ENCODE measurements at regions not wholly inside any gene's neighbourhood (a gene's known extent, or its start where the extent isn't known, plus 50 kb on each side); places are given as distances from the start of the nearest gene placed in this dataset.

DNA sequence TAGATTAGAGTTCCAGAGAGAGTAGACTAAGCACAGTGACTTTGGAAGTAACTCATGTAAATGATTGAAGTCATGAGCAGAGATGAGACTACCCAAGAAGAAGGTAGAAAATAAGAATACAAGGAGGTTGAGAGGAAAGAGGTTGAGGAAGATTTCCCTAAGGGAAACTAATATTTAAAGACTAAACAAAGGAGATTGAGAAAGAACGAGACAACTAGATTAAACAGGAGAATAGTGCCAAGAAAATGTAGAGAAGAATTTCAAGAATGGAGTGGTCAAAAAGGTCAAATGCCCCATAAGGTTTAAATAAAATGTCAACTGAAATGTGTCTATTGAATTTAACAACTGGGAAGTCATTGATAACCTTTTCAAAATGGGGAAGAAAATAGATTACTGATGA, 59.0 kb downstream of the RPS29 start:
- no peak for DNase-seq

DNA sequence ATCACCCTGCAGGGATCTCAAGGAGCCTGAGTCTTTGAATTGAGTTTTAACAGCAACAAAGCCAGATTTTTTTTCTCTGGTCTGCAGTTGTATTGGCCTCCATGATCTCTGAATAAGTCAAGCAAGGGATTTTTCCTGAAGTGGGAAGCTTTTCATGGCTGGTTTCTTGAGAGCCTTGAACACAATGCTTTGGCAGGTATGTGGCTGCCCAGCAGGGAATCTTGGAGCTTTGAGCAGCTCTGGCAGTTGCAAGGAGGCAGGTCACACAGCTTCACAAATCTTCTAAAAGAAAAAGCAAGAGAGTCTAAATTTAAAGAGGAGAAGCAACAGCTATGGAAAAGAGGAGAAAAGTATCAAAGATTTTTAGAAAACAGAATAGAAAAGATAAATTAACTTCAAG, 60.1 kb downstream of the RPS29 start:
- DNase-seq = no peak

DNA sequence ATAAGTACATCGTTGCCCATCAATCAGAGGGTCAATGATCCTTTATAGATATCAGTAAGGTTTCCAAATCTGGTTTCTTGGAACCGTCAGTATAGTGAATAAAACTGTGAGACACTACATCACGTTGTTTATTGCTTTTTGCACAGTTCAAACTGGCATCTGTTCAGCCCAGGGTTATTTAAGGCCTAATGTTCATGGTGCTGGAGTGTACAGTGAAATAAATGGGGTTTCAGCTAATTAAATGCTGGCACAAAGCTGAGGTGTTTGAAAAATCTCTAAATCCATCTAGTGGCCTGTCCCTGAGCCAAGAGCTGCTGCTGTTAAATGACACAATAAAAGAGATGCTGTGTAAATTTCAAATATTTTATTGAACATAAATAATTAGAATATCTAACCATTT, 69.9 kb downstream of the RPS29 start:
- DNase-seq = no peak

DNA sequence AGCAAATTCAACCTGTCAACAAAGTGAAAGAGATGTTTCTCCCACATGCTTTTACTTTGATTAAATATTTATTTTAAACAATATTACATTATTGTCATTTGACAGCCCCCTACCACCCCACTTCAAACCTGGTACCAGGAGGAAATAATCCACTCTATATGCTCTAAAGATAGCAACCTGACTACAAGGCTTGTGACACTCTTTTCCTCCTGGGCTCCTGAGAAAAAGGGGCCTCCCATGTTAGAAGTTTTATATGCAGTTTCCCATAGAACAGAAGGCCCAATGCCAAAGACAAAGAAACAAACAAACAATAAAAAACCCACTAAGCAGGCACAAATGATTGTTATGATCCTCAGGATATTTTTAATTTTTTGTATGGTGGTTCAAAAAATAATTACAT, 73.6 kb downstream of the RPS29 start:
- no peak for DNase-seq

DNA sequence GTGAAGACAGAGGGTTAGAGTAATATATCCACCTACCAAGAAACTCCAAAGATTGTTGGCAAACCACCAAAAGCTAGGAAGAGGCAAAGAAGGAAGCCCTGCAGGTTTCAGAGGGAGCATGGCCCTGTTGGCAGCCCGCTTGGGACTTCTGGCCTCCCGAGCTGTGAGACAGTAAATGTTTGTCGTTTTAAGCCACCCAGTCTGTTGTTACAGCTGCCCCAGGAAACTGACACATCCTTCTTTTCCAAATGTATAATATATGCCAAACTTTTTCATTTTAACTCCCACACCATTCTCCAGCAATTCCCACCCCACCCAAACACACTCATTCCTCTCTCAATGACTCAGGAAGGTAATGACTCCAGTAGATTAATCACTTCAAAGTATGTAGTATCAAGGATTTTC, 74.0 kb downstream of the RPS29 start:
- DNase-seq = no peak

DNA sequence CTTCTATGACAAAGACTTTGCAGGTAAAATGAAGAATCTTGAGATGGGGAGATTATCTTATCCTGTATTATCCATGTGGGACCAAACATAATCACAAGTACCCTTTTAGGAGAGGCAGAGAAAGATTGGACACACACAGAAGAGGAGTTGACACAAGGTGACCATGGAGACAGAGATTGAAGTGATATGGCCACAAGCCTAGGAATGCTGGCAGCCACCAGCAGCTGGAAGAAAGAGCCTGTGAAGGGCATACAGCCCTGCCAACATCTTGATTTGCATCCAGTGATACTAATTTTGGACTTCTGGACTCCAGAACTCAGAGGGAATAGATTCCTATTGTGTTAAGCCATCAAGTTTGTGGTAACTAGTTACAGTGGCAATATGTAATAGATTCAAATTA, 78.1 kb downstream of the RPS29 start:
- no peak for DNase-seq

DNA sequence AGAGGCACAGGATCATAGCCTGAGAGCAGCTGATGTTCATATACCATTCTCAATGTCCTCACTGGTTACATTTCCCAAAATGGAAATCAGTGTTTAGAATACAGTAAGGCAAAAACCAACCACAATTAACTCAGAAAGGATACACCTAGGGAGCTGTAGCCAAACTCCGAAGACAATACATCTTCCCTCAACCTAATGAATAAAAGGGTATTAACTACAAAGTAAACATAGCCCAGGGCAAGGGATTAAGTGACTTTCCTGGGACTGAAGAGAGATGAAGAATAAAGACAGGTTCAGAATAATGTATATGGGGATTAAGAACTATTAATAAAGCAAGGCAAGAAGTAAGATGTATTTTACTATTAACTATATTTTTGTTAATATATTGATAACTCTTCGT, 79.5 kb downstream of the RPS29 start:
- no peak for DNase-seq

DNA sequence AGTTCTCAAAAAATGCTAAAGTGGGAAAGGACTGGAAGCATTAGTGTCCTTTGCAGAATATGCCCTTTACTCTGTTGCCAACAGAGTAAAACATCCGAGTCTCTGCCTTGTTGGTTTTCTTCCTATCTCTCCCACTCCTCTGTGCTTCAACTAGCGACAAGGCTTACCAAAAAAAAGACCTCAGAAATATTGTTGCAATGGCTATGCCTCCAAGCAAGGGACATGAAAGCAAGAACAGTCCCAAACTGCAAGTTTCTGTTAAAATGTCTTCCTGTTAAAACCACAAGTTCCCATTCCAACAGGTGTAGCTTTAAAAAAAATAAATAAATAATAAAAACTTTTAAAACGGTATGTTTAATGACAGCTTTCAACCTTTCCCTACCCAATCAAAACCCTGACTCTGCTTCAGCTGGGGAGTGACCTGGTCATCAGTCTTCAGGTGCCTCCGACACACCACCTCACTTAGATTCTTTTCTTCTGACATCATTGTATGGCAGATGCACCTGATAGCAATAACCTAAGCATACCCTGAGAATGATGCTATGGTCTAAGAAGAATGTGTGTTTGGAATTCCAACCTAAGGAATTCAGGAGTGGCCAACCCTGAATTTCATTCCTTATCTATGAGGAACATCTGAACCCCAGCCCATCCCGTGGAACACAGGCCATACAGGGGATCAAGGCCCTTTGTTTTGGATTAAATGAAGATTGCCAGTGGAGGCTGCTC, 81.0 kb downstream of the RPS29 start:
- no peak for DNase-seq

DNA sequence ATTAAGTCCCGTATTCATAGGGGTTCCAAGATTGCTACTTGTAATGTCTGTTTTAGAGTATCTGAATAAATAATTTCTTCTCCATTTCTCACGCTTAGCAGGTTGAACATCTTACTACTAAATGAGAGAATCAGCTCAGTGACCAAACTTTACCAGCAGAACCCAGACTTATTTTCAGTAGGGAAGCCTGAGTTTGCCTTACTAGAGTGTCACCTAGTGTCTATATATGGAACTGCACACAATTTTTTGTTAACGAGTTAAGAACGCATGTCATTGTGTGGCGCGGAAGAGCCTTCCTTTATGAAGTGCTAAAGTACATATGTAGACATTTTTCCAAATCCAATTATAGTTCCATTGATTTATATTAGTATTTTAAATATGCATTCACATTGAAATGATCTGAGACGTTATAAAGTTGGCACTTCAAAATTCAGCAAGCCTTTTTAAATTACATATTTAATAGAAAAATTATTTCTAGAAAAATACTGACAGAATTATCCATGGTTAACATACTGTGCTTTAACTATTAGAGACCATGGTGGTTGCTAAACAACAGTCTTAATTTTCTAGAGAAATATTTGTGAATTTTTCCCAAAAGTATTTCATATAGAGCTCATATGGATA, 88.3 kb downstream of the RPS29 start:
- peak; percentile 70 for DNase-seq

DNA sequence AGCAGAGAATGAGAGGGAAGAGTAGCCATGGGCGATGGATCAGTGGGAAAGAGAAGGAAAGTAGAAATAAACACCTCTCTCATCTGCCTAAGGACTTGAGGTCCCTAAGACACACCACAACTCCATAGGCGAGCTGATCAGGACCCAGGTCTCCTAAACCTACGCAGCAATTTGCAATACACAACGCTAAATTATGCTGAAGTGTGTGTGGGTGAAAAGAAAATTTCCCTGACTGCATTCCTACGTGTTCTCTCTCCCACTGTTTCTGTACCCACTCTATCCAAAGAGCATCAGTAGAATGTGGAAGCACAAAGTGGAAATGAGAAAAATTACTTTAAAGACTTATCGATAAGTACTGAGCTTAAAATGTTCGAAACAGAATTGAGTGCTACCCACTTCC, 88.9 kb downstream of the RPS29 start:
- DNase-seq = no peak

DNA sequence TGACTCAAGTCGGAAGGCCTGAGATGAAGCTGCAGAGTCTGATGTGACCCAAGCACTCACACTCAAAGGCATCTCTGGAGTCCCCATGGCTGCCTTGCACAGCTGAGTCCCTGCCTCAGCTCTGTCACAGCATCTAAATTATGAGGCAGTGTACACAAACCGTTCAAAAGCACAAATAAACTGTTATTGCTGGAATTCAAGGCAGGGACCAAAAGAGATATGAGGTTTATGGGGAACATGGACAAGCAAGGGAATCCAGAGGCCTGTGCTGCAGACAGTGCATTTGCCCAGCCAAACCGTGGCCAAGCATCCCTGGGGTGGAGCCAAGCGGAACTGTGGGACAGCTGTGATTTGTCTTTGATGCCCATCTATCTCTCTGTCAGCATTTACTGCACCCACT, 91.3 kb downstream of the RPS29 start:
- DNase-seq = no peak

DNA sequence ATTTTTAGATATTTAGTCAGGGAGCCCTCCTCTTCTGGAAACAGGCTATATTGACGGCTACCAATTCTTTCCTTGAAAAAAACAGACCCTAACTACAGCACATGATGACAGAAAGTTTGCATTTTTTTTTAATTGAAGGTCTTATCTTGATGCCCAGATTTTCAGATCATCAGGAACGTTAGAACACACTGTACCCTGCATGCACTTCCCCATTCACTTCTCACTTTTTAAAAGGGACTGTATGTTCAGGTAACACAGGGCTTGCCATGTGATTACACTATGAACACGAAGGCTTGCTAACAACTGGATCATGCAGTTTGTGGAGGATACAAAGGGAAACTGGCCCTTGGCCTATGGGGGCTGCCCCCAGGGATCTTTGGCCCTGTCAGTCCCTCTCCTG, 92.6 kb downstream of the RPS29 start:
- no peak for DNase-seq

DNA sequence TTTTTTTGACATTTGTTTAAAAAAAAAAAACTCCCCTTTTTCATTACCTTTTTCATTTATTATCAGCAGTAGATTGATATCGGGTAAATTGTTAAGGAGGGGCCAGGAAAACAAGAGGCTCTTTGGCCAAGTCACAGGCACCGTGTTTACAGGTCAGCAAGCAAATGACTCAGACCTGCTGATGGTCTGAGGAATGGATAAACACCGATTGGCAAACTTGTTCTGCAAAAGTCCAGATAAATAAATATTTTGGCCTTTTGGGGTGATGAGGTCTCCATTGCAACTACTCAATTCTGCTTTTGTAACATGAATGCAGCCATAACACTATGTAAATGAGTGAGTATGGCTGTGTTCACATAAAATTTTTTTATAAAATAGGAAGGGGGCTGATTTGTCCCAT, 94.0 kb downstream of the RPS29 start:
- DNase-seq = no peak

DNA sequence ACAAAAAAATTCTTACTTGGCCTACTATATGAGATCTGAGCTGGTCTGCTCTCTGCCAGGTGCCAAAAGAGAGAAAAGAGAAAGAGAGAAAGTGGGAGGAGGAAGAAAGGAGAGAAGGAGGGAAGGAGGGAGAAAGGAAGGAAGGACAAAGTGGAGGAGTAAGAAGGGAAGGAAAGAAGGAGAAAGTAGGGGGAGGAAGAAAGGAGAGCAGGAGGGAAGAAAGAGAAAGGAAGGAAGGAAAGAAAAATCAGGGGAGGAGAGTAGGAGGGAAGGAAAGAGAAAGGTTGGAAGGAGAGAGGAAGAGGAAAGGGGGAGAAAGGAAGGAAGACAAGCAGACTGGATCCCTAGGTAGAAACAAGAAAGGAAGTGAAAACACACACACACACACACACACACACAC, 96.8 kb downstream of the RPS29 start:
- DNase-seq = no peak

DNA sequence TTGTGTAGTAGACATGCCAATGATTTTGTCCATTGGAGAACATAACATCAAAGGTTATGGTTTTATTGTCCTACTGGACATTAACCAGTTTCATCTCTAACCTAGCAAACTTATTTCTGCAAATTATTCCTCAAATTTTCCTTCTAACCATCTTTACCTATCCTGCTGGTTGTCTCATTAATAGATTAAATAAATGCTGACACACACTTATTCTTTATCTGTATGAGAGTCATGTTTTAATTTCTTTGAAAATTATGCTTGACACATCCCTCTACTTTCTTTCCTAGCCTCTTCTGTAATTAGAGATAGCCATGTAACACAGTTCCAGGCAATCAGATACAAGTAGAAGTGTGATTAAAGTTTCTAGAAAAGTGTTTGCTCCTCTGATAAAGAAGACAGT, 98.9 kb downstream of the RPS29 start:
- DNase-seq = no peak

DNA sequence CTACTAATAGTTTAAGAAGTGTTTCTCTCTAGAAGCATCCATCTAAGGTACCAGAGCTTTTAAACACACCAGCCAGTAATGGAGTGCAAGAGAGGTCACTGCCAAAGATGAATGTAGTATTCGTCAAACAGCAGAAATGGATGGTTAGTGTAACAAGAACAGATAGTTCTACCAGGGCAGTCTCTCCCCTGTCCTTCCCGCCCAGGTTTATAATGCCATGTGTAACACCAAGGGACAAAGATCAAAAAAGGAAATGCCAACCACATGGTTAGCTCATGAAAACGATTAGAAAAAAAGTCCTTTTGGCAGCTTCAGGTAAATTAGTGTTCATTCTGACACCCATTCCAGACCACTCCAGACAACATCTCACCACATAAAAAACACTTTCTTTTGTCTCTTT, 100.9 kb downstream of the RPS29 start:
- no peak for DNase-seq

DNA sequence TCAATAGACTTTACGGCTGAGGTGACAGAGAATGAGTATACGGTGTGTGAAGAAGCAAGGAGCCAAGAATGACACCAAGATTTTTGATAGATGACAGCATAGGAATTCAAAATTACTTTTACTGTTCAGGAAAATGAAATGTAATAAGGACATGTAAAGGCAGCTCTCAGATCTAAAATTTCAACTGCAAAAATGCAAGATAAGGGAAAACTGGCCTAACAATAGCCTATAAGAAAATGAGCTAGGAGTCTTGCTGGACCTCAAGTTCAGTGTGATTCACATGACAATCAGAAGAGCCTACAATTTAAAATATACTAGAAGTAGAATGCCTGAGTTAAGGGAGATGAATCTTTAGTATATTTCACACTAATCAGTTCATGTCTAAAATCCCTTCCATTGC, 102.0 kb downstream of the RPS29 start:
- no peak for DNase-seq

DNA sequence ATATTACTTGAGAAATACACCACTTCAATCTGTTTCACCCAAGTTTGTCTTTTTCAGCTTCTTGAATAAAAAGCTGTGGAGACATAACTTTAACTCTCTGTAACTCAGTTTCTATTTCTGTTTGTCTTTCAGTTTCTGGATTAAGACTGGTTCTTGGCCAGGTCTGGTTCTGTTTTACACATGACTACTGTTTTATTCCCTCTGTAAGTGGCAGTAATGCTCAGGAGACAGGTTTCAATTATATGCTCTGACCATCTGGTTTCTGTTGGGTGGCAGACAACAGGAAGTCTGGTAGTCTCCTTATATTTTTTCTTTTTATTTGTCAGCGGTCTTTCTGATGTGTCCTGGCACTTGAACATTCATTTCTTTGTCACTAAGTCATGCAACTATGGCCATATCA, 102.9 kb downstream of the RPS29 start:
- no peak for DNase-seq

DNA sequence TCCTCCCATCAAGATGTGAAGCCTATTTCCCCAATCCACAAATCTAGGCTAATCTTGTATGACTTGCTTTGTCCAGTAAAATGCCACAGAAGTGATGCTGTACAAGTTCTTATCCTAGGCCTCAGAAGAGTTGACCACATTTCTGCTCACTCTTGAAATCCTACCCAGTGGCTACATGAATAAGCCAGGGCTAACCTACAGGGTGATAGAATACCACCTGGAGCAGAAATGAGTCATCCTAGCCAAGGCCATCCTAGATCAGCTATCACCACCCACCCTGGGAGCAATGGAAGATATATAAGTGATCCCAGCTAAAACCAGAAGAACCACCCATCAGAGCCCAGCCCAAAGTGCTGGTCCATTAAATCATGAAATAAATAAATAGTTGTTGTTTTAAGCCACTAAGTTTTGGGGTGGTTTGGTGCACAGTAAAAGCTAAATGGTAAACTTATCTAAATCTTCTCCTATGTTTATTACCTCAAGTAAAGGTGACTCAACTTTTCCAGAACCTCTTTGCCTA, 105.1 kb downstream of the RPS29 start:
- DNase-seq = no peak

DNA sequence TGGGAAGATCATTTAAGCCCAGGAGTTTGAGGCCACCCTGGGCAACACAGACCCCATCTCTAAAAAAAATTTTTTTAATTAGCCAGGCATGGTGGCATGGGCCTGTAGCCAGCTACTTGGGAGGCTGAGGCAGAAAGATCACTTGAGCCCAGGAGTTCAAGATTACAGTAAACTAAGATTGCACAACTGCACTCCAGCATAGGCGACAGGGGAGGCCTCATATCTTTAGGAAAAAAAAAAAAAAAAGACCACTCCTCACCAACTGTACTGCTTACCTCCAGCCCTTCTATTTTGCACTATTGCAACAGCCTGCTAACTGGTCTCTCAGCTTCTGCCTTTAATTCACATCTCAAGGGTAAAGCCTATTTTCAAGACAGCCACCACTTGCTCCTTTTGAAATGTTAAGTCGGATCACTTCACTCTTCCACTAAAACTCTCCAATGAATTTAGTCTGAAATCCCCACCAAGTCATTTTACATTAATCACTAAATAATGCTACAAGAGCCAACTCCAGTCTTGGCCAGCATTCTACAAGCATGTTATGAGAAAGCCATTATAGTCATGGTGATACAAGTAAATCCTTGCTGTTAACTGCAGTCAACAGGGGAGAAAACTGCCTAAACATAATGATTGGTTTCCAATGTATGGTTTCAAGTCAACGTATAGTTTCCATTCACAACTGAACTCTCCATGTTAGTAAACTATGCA, 106.0 kb downstream of the RPS29 start:
- no peak for DNase-seq

DNA sequence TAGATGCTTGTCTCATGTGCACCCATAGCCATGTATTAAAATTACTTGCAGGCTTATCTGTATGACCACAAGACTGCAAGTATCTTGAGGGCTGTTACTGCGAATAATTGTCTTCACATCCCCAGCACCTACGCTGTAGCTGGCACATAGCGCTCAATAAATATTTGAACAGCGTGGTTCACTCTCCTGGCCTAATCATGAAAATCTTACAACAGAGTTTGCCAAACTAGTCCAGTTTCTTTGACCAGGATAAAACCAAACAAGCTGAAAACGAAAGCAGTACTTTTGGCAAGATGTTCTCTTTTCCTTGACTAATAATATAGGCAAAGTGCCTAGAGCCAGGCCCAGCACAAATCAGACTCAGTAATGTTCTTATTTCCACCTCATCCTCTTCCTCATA, 106.7 kb downstream of the RPS29 start:
- DNase-seq = no peak

DNA sequence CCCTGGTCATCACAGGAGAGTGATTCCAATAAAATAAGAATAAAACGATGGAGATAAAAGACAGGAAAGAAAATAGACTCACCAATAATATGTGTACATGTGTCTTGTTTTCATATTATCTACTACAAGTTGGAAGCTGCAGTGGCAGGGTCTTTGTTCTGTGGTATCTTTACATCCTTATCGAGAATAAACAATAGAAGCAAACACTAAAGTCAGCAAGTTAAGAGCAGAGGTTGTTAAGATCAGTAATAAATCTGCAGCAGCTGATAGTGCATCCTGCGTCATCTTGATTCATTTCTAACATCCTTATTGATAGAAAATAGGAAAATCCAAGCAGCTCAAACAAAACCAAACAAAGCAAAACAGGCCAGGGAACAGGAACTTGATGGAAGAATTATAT, 107.4 kb downstream of the RPS29 start:
- DNase-seq = no peak

DNA sequence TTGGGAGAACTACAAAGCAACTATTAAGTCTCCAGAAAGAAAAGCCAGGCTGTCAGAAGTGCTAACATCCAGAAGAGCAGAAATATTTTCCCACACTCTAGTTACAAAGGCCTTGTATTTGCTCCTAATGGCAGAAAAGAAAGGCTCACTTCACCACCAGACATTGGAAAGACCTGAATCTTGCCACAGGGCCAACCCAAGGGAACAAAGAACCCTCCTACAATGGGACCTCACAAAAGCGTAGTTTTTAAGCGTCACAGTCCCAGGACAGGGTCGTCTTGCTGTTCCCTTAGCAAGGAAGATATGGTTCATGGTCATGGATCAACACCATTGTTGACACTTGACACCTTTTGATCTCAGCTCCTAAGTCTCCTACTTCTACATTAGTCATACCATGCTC, 119.1 kb downstream of the RPS29 start:
- DNase-seq = no peak

DNA sequence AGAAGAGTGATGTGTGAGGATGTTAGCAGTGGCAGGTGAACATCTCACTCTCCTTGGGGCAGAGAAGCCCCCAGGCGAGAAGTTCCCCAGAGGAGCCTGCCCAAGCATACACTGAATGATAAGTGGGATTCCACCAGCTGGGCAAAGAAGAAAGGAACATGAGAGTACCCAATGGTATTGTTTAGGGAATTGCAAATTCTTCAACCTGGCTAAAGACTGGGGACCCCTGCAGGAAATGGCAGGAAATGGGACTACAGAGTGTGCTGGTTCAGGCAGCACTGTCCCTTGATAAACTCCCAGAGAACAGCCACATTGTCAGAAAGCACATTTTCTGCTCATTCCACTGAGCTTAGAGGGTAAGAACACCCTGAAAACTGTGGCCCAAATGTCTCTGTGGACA, 121.3 kb downstream of the RPS29 start:
- DNase-seq = no peak

All from NCI-H524 treated with DMSO at 0.1 percent for 48 hours (cell line).